IMR-90 (cell line): ENCODE measurements at regions not wholly inside any gene's neighbourhood (a gene's known extent, or its start where the extent isn't known, plus 50 kb on each side); places are given as distances from the start of the nearest gene placed in this dataset.

Experiments
- ATAC-seq: fragments of 200-7000 bp; cut with Tn5 transposase; 2 replicates; pipeline ENCODE4 v1.9.1; 2020; ENCODE audit warnings: low read depth, mild to moderate bottlenecking, moderate library complexity
- BruUV-seq: library from RNA; stranded (reverse); fragments of 400-500 nt; replicated peaks from 2 replicates; lab custom pipeline; 2021; lab: Mats Ljungman, UMichigan
- CTCF ChIA-PET: fragments of 300-600 bp; formaldehyde crosslinking; extraction: SDS; loops from one replicate; lab custom pipeline; 2021; ENCODE audit warnings: antibody characterized with exemption; lab: Yijun Ruan, JAX
- POLR2A ChIA-PET: fragments of 300-600 bp; sonication (Branson Sonifier 250); formaldehyde crosslinking; loops from one replicate; lab custom pipeline; 2022; ENCODE audit warnings: antibody characterized with exemption; ENCODE audit not compliant: unreplicated experiment; lab: Charles Lee
- DNase-seq: peaks from one replicate; pipeline ENCODE4 v3.0.0; 2013
- H2AFZ ChIP-seq: replicated peaks from 2 replicates; pipeline ENCODE3; 2013; ENCODE audit warnings: low read length, mild to moderate bottlenecking; ENCODE audit not compliant: poor library complexity
- H2AK5ac ChIP-seq: 2 replicates; pipeline ENCODE4 v1.6.1; 2013; ENCODE audit warnings: low read depth, low read length, inconsistent platforms
- H2AK9ac ChIP-seq: replicated peaks from 2 replicates; pipeline ENCODE3; 2013; ENCODE audit warnings: mild to moderate bottlenecking, low read depth, low read length, moderate library complexity; ENCODE audit not compliant: poor library complexity
- H2BK120ac ChIP-seq: 2 replicates; pipeline ENCODE4 v1.6.1; 2013; ENCODE audit warnings: low read depth, low read length, inconsistent platforms
- H2BK15ac ChIP-seq: 3 replicates; pipeline ENCODE4 v1.6.1; 2013; ENCODE audit warnings: low read depth, low read length, inconsistent platforms
- H2BK20ac ChIP-seq: 2 replicates; pipeline ENCODE4 v1.6.1; 2013; ENCODE audit warnings: low read depth, mild to moderate bottlenecking, inconsistent platforms, low read length, moderate library complexity
- H2BK5ac ChIP-seq: 2 replicates; pipeline ENCODE4 v1.6.1; 2013; ENCODE audit warnings: mild to moderate bottlenecking, low read depth, low read length, inconsistent platforms; ENCODE audit not compliant: poor library complexity, severe bottlenecking
- H3K14ac ChIP-seq: replicated peaks from 2 replicates; pipeline ENCODE4 v1.6.1; 2013; ENCODE audit warnings: low read depth, low read length, inconsistent platforms
- H3K18ac ChIP-seq: 2 replicates; pipeline ENCODE4 v1.6.1; 2013; ENCODE audit warnings: low read depth, low read length, control low read depth
- H3K23ac ChIP-seq: 2 replicates; pipeline ENCODE4 v1.6.1; 2013; ENCODE audit warnings: low read depth, low read length, inconsistent platforms
- H3K27ac ChIP-seq: 2 replicates; pipeline ENCODE4 v1.5.1; 2013; ENCODE audit warnings: mild to moderate bottlenecking, control low read depth, low read length; ENCODE audit not compliant: insufficient read depth
- H3K27me3 ChIP-seq: 2 replicates; pipeline ENCODE4 v1.6.1; 2013; ENCODE audit warnings: low read length; ENCODE audit not compliant: control insufficient read depth, insufficient read depth
- H3K36me3 ChIP-seq: 2 replicates; pipeline ENCODE4 v1.6.1; 2013; ENCODE audit warnings: low read length, mixed read lengths; ENCODE audit not compliant: control insufficient read depth, insufficient read depth
- H3K4ac ChIP-seq: 2 replicates; pipeline ENCODE4 v1.6.1; 2013; ENCODE audit warnings: low read depth, low read length, inconsistent platforms
- H3K4me1 ChIP-seq: 2 replicates; pipeline ENCODE4 v1.6.1; 2013; ENCODE audit warnings: low read length, mixed read lengths; ENCODE audit not compliant: control insufficient read depth, insufficient read depth
- H3K4me2 ChIP-seq: 2 replicates; pipeline ENCODE4 v1.6.1; 2013; ENCODE audit warnings: low read depth, mild to moderate bottlenecking, control low read depth, low read length, moderate library complexity
- H3K4me3 ChIP-seq: 2 replicates; pipeline ENCODE4 v1.5.1; 2013; ENCODE audit warnings: low read depth, mild to moderate bottlenecking, control low read depth, low read length, moderate library complexity; ENCODE audit not compliant: insufficient read depth
- H3K56ac ChIP-seq: 2 replicates; pipeline ENCODE4 v1.6.1; 2013; ENCODE audit warnings: low read length, inconsistent platforms; ENCODE audit not compliant: insufficient read depth; ENCODE audit errors: extremely low read depth
- H3K79me1 ChIP-seq, 2 experiments: 2 replicates each; pipeline ENCODE4 v1.6.1; 2013; ENCODE audit warnings: low read length in 2 of 2, inconsistent platforms in 1 of 2, low read depth in 1 of 2
- H3K9ac ChIP-seq: 2 replicates; pipeline ENCODE4 v1.6.1; 2013; ENCODE audit warnings: low read depth, low read length, control low read depth
- H3K9me1 ChIP-seq: 2 replicates; pipeline ENCODE4 v1.6.1; 2013; ENCODE audit warnings: low read length, inconsistent platforms; ENCODE audit not compliant: insufficient read depth
- H3K9me3 ChIP-seq: 2 replicates; pipeline ENCODE4 v1.6.1; 2013; ENCODE audit warnings: low read length; ENCODE audit not compliant: control insufficient read depth, insufficient read depth
- H4K20me1 ChIP-seq: 2 replicates; pipeline ENCODE4 v1.6.1; 2013; ENCODE audit warnings: low read length, inconsistent platforms; ENCODE audit not compliant: insufficient read depth
- H4K5ac ChIP-seq: 2 replicates; pipeline ENCODE4 v1.6.1; 2013; ENCODE audit warnings: mild to moderate bottlenecking, low read depth, low read length, control low read depth
- H4K8ac ChIP-seq, 2 experiments: 2 replicates each; pipeline ENCODE4 v1.6.1; 2013; ENCODE audit warnings: low read depth in 2 of 2, low read length in 2 of 2, control low read depth in 1 of 2, inconsistent platforms in 1 of 2
- H4K91ac ChIP-seq: 2 replicates; pipeline ENCODE4 v1.6.1; 2013; ENCODE audit warnings: low read depth, low read length, inconsistent platforms; ENCODE audit not compliant: insufficient read depth
- BHLHE40 ChIP-seq: fragments of 150-350 bp; IDR thresholded peaks from 2 replicates; pipeline ENCODE4 v1.6.1; 2016; ENCODE audit warnings: mild to moderate bottlenecking, low read depth, low read length
- CEBPB ChIP-seq: IDR thresholded peaks from 2 replicates; pipeline ENCODE4 v1.6.1; 2012; ENCODE audit warnings: low read depth, low read length, improper control_type of control experiment
- CHD1 ChIP-seq: IDR thresholded peaks from 2 replicates; pipeline ENCODE4 v1.6.1; 2012; ENCODE audit warnings: low read depth, low read length, improper control_type of control experiment
- CTCF ChIP-seq: conservative IDR thresholded peaks from 2 replicates; pipeline ENCODE4 v1.5.1; 2012; ENCODE audit warnings: mild to moderate bottlenecking, low read depth, low read length, improper control_type of control experiment
- FOS ChIP-seq: fragments of 150-350 bp; IDR thresholded peaks from 2 replicates; pipeline ENCODE4 v1.6.1; 2016; ENCODE audit warnings: low read depth, low read length
- MAFK ChIP-seq: IDR thresholded peaks from 2 replicates; pipeline ENCODE4 v1.6.1; 2012; ENCODE audit warnings: low read depth, low read length, improper control_type of control experiment
- MAZ ChIP-seq: IDR thresholded peaks from 2 replicates; pipeline ENCODE4 v1.6.1; 2012; ENCODE audit warnings: low read depth, mild to moderate bottlenecking, low read length, improper control_type of control experiment, moderate library complexity, borderline replicate concordance
- MXI1 ChIP-seq: IDR thresholded peaks from 2 replicates; pipeline ENCODE4 v1.6.1; 2012; ENCODE audit warnings: low read depth, mild to moderate bottlenecking, low read length, moderate library complexity, borderline replicate concordance
- NFE2L2 ChIP-seq: fragments of 150-350 bp; IDR thresholded peaks from 2 replicates; pipeline ENCODE4 v1.6.1; 2016; ENCODE audit warnings: low read depth, mild to moderate bottlenecking, low read length
- POLR2A ChIP-seq: IDR thresholded peaks from 2 replicates; pipeline ENCODE4 v1.6.1; 2012; ENCODE audit warnings: mild to moderate bottlenecking, low read depth, low read length
- RAD21 ChIP-seq: IDR thresholded peaks from 2 replicates; pipeline ENCODE4 v1.6.1; 2012; ENCODE audit warnings: low read length, improper control_type of control experiment
- RCOR1 ChIP-seq: IDR thresholded peaks from 2 replicates; pipeline ENCODE4 v1.6.1; 2012; ENCODE audit warnings: mild to moderate bottlenecking, low read length, improper control_type of control experiment; ENCODE audit not compliant: insufficient replicate concordance
- RFX5 ChIP-seq: IDR thresholded peaks from 2 replicates; pipeline ENCODE4 v1.8.0; 2012; ENCODE audit warnings: low read depth, mild to moderate bottlenecking, low read length, moderate library complexity
- SMC3 ChIP-seq: fragments of 150-350 bp; IDR thresholded peaks from 2 replicates; pipeline ENCODE4 v1.6.1; 2016; ENCODE audit warnings: low read depth, mild to moderate bottlenecking, antibody characterized with exemption, low read length, moderate library complexity
- WGBS, 2 experiments: methylation state at CpG; one replicate each; pipeline versions ENCODE4 v1.1.5 to v1.1.7; 2013; ENCODE audit warnings: missing lambda C conversion rate in 2 of 2; ENCODE audit not compliant: insufficient read length in 1 of 2; ENCODE audit errors: extremely low coverage in 2 of 2; 5-methylcytosine and 5-hydroxymethylcytosine counted together
- dilution Hi-C: fragments of 300-500 bp; cut with HindIII; formaldehyde crosslinking; loops from one replicate; pipeline ENCODE4 v1.14.3; 2018; ENCODE audit warnings: low sequenced_read_pairs; ENCODE audit not compliant: unreplicated experiment
- in situ Hi-C: fragments of 300-500 bp; cut with MboI; formaldehyde crosslinking; loops from 3 replicates; pipeline ENCODE4 v1.14.3; 2019; ENCODE audit warnings: low sequenced_read_pairs, inconsistent platforms, mixed read lengths
- intact Hi-C: fragments of 100-400 bp; cut with micrococcal nuclease; formaldehyde crosslinking; loops from 2 replicates; pipeline ENCODE4 v1.10.0; 2022
- TF ChIP-seq, protein P1 (sequence below): fragments of 150-350 bp; IDR thresholded peaks from 2 replicates; pipeline ENCODE4 v1.6.1; 2016; ENCODE audit warnings: low read depth, mild to moderate bottlenecking, low read length, moderate library complexity, borderline replicate concordance
- TF ChIP-seq, protein P2 (sequence below): fragments of 150-350 bp; IDR thresholded peaks from 2 replicates; pipeline ENCODE4 v1.6.1; 2017; ENCODE audit warnings: mild to moderate bottlenecking, antibody characterized with exemption, low read length, low read depth

DNA sequence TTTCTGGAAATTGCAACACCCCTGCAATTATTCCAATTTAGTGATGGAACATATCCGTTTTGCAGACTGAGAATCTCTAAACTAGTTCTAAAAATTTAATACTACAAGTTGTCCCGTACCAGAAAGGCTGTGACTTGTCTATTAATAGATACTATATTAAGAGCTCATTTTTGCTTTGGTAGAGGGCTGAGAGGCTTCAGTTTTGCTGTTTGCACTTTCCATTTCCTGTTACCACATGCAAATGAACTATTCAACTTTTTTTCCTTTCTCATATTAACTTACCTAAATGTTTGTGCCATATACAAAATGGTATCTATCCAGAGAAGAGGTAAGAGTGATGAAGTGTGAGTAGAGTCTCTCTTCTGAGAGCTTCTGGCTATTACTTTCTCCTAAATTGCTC lies 101.5 kb upstream of the CRBN start:
- Histone ChIP-seq H3K9ac (no peak overlapping the region), H3K23ac (no peak overlapping the region), H3K4me2 (no peak overlapping the region), H3K36me3 (no peaks in the 10 kb centered on the region), H2BK20ac (no peak overlapping the region), H3K18ac (no peak overlapping the region), H3K14ac (no peak overlapping the region), H2BK5ac (no peak overlapping the region), H2BK120ac (no peak overlapping the region), H4K5ac (no peak overlapping the region), H3K79me1 (no peaks in the 10 kb centered on the region), H2AFZ (no peak overlapping the region), H2AK5ac (no peak overlapping the region), H3K4ac (no peak overlapping the region), H4K8ac (no peak overlapping the region), H3K9me1 (no peaks in the 10 kb centered on the region), H3K4me1 (no peaks in the 10 kb centered on the region), H3K9me3 (0 out of 2 replicates have a peak, but pooled peaks cover under 1% of the 10 kb centered on the region), H4K20me1 (no peaks in the 10 kb centered on the region), H3K27me3 (no peaks in the 10 kb centered on the region), H2AK9ac (no peak overlapping the region), H3K4me3 (no peak overlapping the region), H2BK15ac (no peak overlapping the region), H3K56ac (no peak overlapping the region), H4K91ac (no peak overlapping the region), H3K27ac (no peak overlapping the region)
- no TSS peak for BruUV-seq
- POLR2A ChIA-PET = no interaction called here
- dilution Hi-C loops = no loop called here
- no peak for TF ChIP-seq CHD1
- no peak for TF ChIP-seq SMC3
- no peak for TF ChIP-seq NFE2L2
- TF ChIP-seq MAFK = no peak
- no peak for TF ChIP-seq FOS
- no peak for TF ChIP-seq RCOR1
- no peak for TF ChIP-seq POLR2A
- no peak for TF ChIP-seq BHLHE40
- TF ChIP-seq, protein P1, sequence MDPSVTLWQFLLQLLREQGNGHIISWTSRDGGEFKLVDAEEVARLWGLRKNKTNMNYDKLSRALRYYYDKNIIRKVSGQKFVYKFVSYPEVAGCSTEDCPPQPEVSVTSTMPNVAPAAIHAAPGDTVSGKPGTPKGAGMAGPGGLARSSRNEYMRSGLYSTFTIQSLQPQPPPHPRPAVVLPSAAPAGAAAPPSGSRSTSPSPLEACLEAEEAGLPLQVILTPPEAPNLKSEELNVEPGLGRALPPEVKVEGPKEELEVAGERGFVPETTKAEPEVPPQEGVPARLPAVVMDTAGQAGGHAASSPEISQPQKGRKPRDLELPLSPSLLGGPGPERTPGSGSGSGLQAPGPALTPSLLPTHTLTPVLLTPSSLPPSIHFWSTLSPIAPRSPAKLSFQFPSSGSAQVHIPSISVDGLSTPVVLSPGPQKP = no peak
- TF ChIP-seq, protein P2, sequence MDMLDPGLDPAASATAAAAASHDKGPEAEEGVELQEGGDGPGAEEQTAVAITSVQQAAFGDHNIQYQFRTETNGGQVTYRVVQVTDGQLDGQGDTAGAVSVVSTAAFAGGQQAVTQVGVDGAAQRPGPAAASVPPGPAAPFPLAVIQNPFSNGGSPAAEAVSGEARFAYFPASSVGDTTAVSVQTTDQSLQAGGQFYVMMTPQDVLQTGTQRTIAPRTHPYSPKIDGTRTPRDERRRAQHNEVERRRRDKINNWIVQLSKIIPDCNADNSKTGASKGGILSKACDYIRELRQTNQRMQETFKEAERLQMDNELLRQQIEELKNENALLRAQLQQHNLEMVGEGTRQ = no peak
- no peak for TF ChIP-seq CEBPB
- TF ChIP-seq RFX5 = no peak
- TF ChIP-seq MXI1 = no peak
- no peak for TF ChIP-seq MAZ
- no peak for TF ChIP-seq CTCF
- TF ChIP-seq RAD21 = no peak
- in situ Hi-C loops = no loop called here
- WGBS, 2 experiments = no CpG with 5 or more reads among the region's 2 CpGs
- no peak for DNase-seq
- ATAC-seq = no peak
- intact Hi-C loops = no loop called here
- CTCF ChIA-PET = interaction anchor here (0.6 kb wide), 1 partner anchor 9 kb away, joined by 5 read pairs; no protein-coding TSS in a partner anchor
